ENCODE measurements at regions not wholly inside any gene's neighbourhood (a gene's known extent, or its start where the extent isn't known, plus 50 kb on each side); places are given as distances from the start of the nearest gene placed in this dataset.

DNA sequence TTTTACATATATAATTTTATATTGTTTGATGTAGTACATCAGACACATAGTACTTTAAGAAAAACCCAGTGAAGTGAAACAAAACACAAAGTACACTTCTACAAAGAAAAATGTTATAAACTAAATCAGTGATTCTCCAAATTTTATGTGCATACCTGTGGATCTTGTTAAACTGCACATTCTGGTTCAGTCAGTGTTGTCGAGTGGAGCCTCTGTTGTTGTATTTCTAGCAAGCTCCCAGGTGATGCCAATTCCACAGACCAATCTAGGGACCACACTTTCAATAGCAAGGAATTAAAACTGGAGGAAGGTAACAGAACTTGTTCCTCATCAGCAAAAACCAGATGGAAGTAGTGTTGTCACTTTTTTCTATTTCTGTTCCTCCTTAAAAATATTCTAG is 183.8 kb upstream of the CD180 start:
- Histone ChIP-seq H3K9me2 (ENCODE audit: insufficient read depth) (no peaks in the 10 kb centered on the region), H3K9me3 (ENCODE audit: control insufficient read depth in 1 of 2, insufficient read depth in 1 of 2, low read depth in 1 of 2, low read length in 2 of 2) (no peaks in the 10 kb centered on the region), H3K4me2 (ENCODE audit: low read length) (no peak overlapping the region), H4K20me1 (ENCODE audit: insufficient read depth) (no peaks in the 10 kb centered on the region), H3K27me3 (ENCODE audit: insufficient read depth, low read length) (peaks cover 5% of the 10 kb centered on the region; the same call in 1 of the 2 replicates), H2AFZ (ENCODE audit: low read depth, low read length, poor library complexity, severe bottlenecking) (no peak overlapping the region), H3K4me3 (replicated peaks in 1 of 2; ENCODE audit: low read depth in 1 of 2, low read length in 2 of 2) (no peak overlapping the region), H3K79me2 (ENCODE audit: insufficient read depth, low read length) (no peaks in the 10 kb centered on the region), H3K9ac (ENCODE audit: low read length) (no peak overlapping the region), H3K4me1 (ENCODE audit: control insufficient read depth in 1 of 2, insufficient read depth in 2 of 2, low read length in 2 of 2) (no peaks in the 10 kb centered on the region), H3K27ac (ENCODE audit: low read depth, low read length) (no peak overlapping the region), H3K36me3 (ENCODE audit: control insufficient read depth in 1 of 2, insufficient read depth in 2 of 2, low read length in 2 of 2) (no peaks in the 10 kb centered on the region)
- no peak for TF ChIP-seq ZFX (IDR thresholded peaks at IDR 0.05)
- TF ChIP-seq ATF3 (IDR thresholded peaks at IDR 0.05): no peak
- ChIA-PET RAD21 (ENCODE audit: low non-redundant PET in 1 of 2, low total read pairs in 2 of 2, uncharacterized antibody in 2 of 2, unreplicated experiment in 2 of 2) (no interaction called here), POLR2A (no interaction called here), CTCF (no interaction called here)
- DNase-seq (ENCODE audit: low read depth, low spot score) (no peak), ATAC-seq (no peak)
- no TSS peak for BruUV-seq (replicated peaks)
- intact Hi-C loops (cut with micrococcal nuclease): no loop called here

- H3K9ac ChIP-seq (ENCODE audit: low read length): no peak overlapping the region
- H3K27ac ChIP-seq (ENCODE audit: low read depth, low read length): no peak overlapping the region
- 0 out of 2 replicates have a peak, but pooled peaks cover 5% of the 10 kb centered on the region for H3K27me3 ChIP-seq (ENCODE audit: insufficient read depth, low read length)
- intact Hi-C loops (cut with micrococcal nuclease): no loop called here
- no TSS peak for BruUV-seq (replicated peaks)
- ATAC-seq (no peak), DNase-seq (ENCODE audit: low read depth, low spot score) (no peak)
- H3K4me3 ChIP-seq (replicated peaks in 1 of 2; ENCODE audit: low read depth in 1 of 2, low read length in 2 of 2): no peak overlapping the region
- H3K4me1 ChIP-seq (ENCODE audit: control insufficient read depth in 1 of 2, insufficient read depth in 2 of 2, low read length in 2 of 2): no peaks in the 10 kb centered on the region
- H4K20me1 ChIP-seq (ENCODE audit: insufficient read depth): no peaks in the 10 kb centered on the region
- H3K9me3 ChIP-seq (ENCODE audit: control insufficient read depth in 1 of 2, insufficient read depth in 1 of 2, low read depth in 1 of 2, low read length in 2 of 2): no peaks in the 10 kb centered on the region
- H3K36me3 ChIP-seq (ENCODE audit: control insufficient read depth in 1 of 2, insufficient read depth in 2 of 2, low read length in 2 of 2): no peaks in the 10 kb centered on the region
- no peak overlapping the region for H3K4me2 ChIP-seq (ENCODE audit: low read length)
- RAD21 ChIA-PET (ENCODE audit: low non-redundant PET in 1 of 2, low total read pairs in 2 of 2, uncharacterized antibody in 2 of 2, unreplicated experiment in 2 of 2): no interaction called here
- no peak overlapping the region for H2AFZ ChIP-seq (ENCODE audit: low read depth, low read length, poor library complexity, severe bottlenecking)
- CTCF ChIA-PET: no interaction called here
- POLR2A ChIA-PET: no interaction called here
- H3K79me2 ChIP-seq (ENCODE audit: insufficient read depth, low read length): no peaks in the 10 kb centered on the region
- H3K9me2 ChIP-seq (ENCODE audit: insufficient read depth): no peaks in the 10 kb centered on the region
- TF ChIP-seq ZFX (IDR thresholded peaks at IDR 0.05): no peak
- TF ChIP-seq SIN3A (IDR thresholded peaks at IDR 0.05; ENCODE audit: low read depth): no peak
- TF ChIP-seq POLR2AphosphoS5 (IDR thresholded peaks at IDR 0.05; ENCODE audit: low read depth, low read length): no peak
- TF ChIP-seq ZNF274 (IDR thresholded peaks at IDR 0.05; ENCODE audit: low read depth, low read length): no peak
- TF ChIP-seq, protein P1, sequence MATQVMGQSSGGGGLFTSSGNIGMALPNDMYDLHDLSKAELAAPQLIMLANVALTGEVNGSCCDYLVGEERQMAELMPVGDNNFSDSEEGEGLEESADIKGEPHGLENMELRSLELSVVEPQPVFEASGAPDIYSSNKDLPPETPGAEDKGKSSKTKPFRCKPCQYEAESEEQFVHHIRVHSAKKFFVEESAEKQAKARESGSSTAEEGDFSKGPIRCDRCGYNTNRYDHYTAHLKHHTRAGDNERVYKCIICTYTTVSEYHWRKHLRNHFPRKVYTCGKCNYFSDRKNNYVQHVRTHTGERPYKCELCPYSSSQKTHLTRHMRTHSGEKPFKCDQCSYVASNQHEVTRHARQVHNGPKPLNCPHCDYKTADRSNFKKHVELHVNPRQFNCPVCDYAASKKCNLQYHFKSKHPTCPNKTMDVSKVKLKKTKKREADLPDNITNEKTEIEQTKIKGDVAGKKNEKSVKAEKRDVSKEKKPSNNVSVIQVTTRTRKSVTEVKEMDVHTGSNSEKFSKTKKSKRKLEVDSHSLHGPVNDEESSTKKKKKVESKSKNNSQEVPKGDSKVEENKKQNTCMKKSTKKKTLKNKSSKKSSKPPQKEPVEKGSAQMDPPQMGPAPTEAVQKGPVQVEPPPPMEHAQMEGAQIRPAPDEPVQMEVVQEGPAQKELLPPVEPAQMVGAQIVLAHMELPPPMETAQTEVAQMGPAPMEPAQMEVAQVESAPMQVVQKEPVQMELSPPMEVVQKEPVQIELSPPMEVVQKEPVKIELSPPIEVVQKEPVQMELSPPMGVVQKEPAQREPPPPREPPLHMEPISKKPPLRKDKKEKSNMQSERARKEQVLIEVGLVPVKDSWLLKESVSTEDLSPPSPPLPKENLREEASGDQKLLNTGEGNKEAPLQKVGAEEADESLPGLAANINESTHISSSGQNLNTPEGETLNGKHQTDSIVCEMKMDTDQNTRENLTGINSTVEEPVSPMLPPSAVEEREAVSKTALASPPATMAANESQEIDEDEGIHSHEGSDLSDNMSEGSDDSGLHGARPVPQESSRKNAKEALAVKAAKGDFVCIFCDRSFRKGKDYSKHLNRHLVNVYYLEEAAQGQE (IDR thresholded peaks at IDR 0.05; ENCODE audit: low read depth): no peak
- no peak for TF ChIP-seq EGR1 (IDR thresholded peaks at IDR 0.05; ENCODE audit: low read depth)
- no peak for TF ChIP-seq ATF3 (IDR thresholded peaks at IDR 0.05)
- no peak for TF ChIP-seq POLR2A (IDR thresholded peaks at IDR 0.05; ENCODE audit: borderline replicate concordance, extremely low read depth, insufficient read depth, insufficient read length)
- TF ChIP-seq ELF1 (IDR thresholded peaks at IDR 0.05; ENCODE audit: borderline replicate concordance, low read depth): no peak
- TF ChIP-seq EZH2 (IDR thresholded peaks at IDR 0.05): no peak
- no peak for TF ChIP-seq SRF (IDR thresholded peaks at IDR 0.05; ENCODE audit: low read depth)
- TF ChIP-seq, protein P2, sequence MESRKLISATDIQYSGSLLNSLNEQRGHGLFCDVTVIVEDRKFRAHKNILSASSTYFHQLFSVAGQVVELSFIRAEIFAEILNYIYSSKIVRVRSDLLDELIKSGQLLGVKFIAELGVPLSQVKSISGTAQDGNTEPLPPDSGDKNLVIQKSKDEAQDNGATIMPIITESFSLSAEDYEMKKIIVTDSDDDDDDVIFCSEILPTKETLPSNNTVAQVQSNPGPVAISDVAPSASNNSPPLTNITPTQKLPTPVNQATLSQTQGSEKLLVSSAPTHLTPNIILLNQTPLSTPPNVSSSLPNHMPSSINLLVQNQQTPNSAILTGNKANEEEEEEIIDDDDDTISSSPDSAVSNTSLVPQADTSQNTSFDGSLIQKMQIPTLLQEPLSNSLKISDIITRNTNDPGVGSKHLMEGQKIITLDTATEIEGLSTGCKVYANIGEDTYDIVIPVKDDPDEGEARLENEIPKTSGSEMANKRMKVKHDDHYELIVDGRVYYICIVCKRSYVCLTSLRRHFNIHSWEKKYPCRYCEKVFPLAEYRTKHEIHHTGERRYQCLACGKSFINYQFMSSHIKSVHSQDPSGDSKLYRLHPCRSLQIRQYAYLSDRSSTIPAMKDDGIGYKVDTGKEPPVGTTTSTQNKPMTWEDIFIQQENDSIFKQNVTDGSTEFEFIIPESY (IDR thresholded peaks at IDR 0.05; ENCODE audit: extremely low read depth, insufficient replicate concordance, low read length): no peak
- TF ChIP-seq JUND (IDR thresholded peaks at IDR 0.05): no peak
- no peak for TF ChIP-seq CEBPB (IDR thresholded peaks at IDR 0.05; ENCODE audit: low read depth)
- TF ChIP-seq YY1 (IDR thresholded peaks at IDR 0.05; ENCODE audit: extremely low read depth, insufficient replicate concordance, low read depth, low read length): no peak
- no peak for TF ChIP-seq MAX (IDR thresholded peaks at IDR 0.05)
Measured at GRCh38 chr5:67379753-67380152, 183.2 kb upstream of the CD180 start.
